BLaER1 (cell line): ENCODE measurements at regions not wholly inside any gene's neighbourhood (a gene's known extent, or its start where the extent isn't known, plus 50 kb on each side); places are given as distances from the start of the nearest gene placed in this dataset.

Experiments used
- H3K27ac ChIP-seq: shearing (Covaris generic); formaldehyde crosslinking; 2 replicates; pipeline ENCODE4 v1.8.1; 2022
- H3K27me3 ChIP-seq: shearing (Covaris generic); formaldehyde crosslinking; 2 replicates; pipeline ENCODE4 v1.8.1; 2022
- H3K36me3 ChIP-seq: shearing (Covaris generic); formaldehyde crosslinking; 2 replicates; pipeline ENCODE4 v1.8.1; 2022
- H3K4me1 ChIP-seq: shearing (Covaris generic); formaldehyde crosslinking; 2 replicates; pipeline ENCODE4 v1.8.1; 2022
- H3K4me2 ChIP-seq: shearing (Covaris generic); formaldehyde crosslinking; 2 replicates; pipeline ENCODE4 v1.8.1; 2022
- H3K4me3 ChIP-seq: shearing (Covaris generic); formaldehyde crosslinking; 2 replicates; pipeline ENCODE4 v1.8.1; 2022
- H3K9ac ChIP-seq: shearing (Covaris generic); formaldehyde crosslinking; 2 replicates; pipeline ENCODE4 v1.8.1; 2022
- H3K9me3 ChIP-seq: shearing (Covaris generic); formaldehyde crosslinking; 2 replicates; pipeline ENCODE4 v1.8.1; 2022
- H4K20me1 ChIP-seq: shearing (Covaris generic); formaldehyde crosslinking; 2 replicates; pipeline ENCODE4 v1.8.1; 2022
- Cebpa-rat ChIP-seq: shearing (Covaris generic); IDR thresholded peaks from 2 replicates; pipeline ENCODE4 v1.8.1; 2022

GRCh38 chr3:186487819-186488218, 56.4 kb downstream of the CRYGS start:
- H3K9me3 ChIP-seq, result no peaks in the 10 kb centered on the region
- no peak for TF ChIP-seq Cebpa-rat
- no peaks in the 10 kb centered on the region for H4K20me1 ChIP-seq
- H3K36me3 ChIP-seq, result no peaks in the 10 kb centered on the region
- no peak overlapping the region for H3K9ac ChIP-seq
- no peaks in the 10 kb centered on the region for H3K27me3 ChIP-seq
- no peaks in the 10 kb centered on the region for H3K4me1 ChIP-seq
- no peak overlapping the region for H3K27ac ChIP-seq
- no peak overlapping the region for H3K4me3 ChIP-seq
- H3K4me2 ChIP-seq, result no peak overlapping the region

GRCh38 chr3:186487037-186487436, 57.1 kb downstream of the CRYGS start:
- no peaks in the 10 kb centered on the region for H3K9me3 ChIP-seq
- H3K27me3 ChIP-seq, result no peaks in the 10 kb centered on the region

GRCh38 chr3:186483611-186484340, 60.4 kb downstream of the CRYGS start:
- no peak overlapping the region for H3K4me2 ChIP-seq
- H4K20me1 ChIP-seq, result no peaks in the 10 kb centered on the region
- H3K27ac ChIP-seq, result no peak overlapping the region
- H3K9ac ChIP-seq, result no peak overlapping the region
- no peaks in the 10 kb centered on the region for H3K36me3 ChIP-seq
- no peaks in the 10 kb centered on the region for H3K9me3 ChIP-seq
- no peaks in the 10 kb centered on the region for H3K27me3 ChIP-seq
- no peak for TF ChIP-seq Cebpa-rat
- peaks cover 15% of the 10 kb centered on the region for H3K4me1 ChIP-seq
- no peak overlapping the region for H3K4me3 ChIP-seq

More at GRCh38 chr3:186487037-186487436, 57.1 kb downstream of the CRYGS start:
- Histone ChIP-seq H3K4me3 (no peak overlapping the region), H3K4me1 (peaks cover under 1% of the 10 kb centered on the region; the same call in 1 of the 2 replicates), H3K36me3 (no peaks in the 10 kb centered on the region), H3K9ac (no peak overlapping the region), H3K4me2 (no peak overlapping the region), H3K27ac (no peak overlapping the region), H4K20me1 (no peaks in the 10 kb centered on the region)
- no peak for TF ChIP-seq Cebpa-rat

- no peak for TF ChIP-seq Cebpa-rat
- Histone ChIP-seq H3K9me3 (no peaks in the 10 kb centered on the region), H3K27ac (no peak overlapping the region), H3K4me2 (peak overlapping the region; percentile 61), H3K36me3 (no peaks in the 10 kb centered on the region), H4K20me1 (no peaks in the 10 kb centered on the region), H3K4me3 (no peak overlapping the region), H3K27me3 (no peaks in the 10 kb centered on the region), H3K9ac (no peak overlapping the region), H3K4me1 (peaks cover 15% of the 10 kb centered on the region)
Observed at GRCh38 chr3:186481526-186481925, 62.7 kb downstream of the CRYGS start.

GRCh38 chr3:186477876-186478275, 66.3 kb downstream of the CRYGS start:
- H3K4me3 ChIP-seq, result no peak overlapping the region
- H4K20me1 ChIP-seq, result no peaks in the 10 kb centered on the region
- no peak overlapping the region for H3K27ac ChIP-seq
- no peaks in the 10 kb centered on the region for H3K36me3 ChIP-seq
- H3K9me3 ChIP-seq, result no peaks in the 10 kb centered on the region
- H3K9ac ChIP-seq, result no peak overlapping the region
- peaks cover 21% of the 10 kb centered on the region for H3K4me1 ChIP-seq
- H3K27me3 ChIP-seq, result no peaks in the 10 kb centered on the region
- no peak for TF ChIP-seq Cebpa-rat
- no peak overlapping the region for H3K4me2 ChIP-seq

- Histone ChIP-seq H3K27ac (no peak overlapping the region), H3K9me3 (no peaks in the 10 kb centered on the region), H3K27me3 (no peaks in the 10 kb centered on the region), H3K4me3 (no peak overlapping the region), H3K9ac (no peak overlapping the region), H3K4me2 (no peak overlapping the region), H3K4me1 (peaks cover 20% of the 10 kb centered on the region), H3K36me3 (no peaks in the 10 kb centered on the region), H4K20me1 (no peaks in the 10 kb centered on the region)
- TF ChIP-seq Cebpa-rat, result no peak
Observed at GRCh38 chr3:186477033-186477432, 67.1 kb downstream of the CRYGS start.

- Histone ChIP-seq H3K9me3 (no peaks in the 10 kb centered on the region), H4K20me1 (no peaks in the 10 kb centered on the region), H3K27ac (no peak overlapping the region), H3K4me2 (no peak overlapping the region), H3K9ac (no peak overlapping the region), H3K4me1 (peaks cover 15% of the 10 kb centered on the region), H3K4me3 (no peak overlapping the region), H3K36me3 (no peaks in the 10 kb centered on the region), H3K27me3 (no peaks in the 10 kb centered on the region)
- TF ChIP-seq Cebpa-rat, result no peak
Observed at GRCh38 chr3:186476541-186476940, 67.6 kb downstream of the CRYGS start.

- Histone ChIP-seq H4K20me1 (no peaks in the 10 kb centered on the region), H3K27me3 (no peaks in the 10 kb centered on the region), H3K36me3 (no peaks in the 10 kb centered on the region), H3K27ac (no peak overlapping the region), H3K9me3 (no peaks in the 10 kb centered on the region), H3K4me3 (no peak overlapping the region), H3K4me1 (peaks cover 10% of the 10 kb centered on the region), H3K9ac (no peak overlapping the region), H3K4me2 (no peak overlapping the region)
- no peak for TF ChIP-seq Cebpa-rat
Observed at GRCh38 chr3:186476044-186476468, 68.1 kb downstream of the CRYGS start.

GRCh38 chr3:186473166-186473565, 71.0 kb downstream of the CRYGS start:
- no peak for TF ChIP-seq Cebpa-rat
- Histone ChIP-seq H3K4me1 (peaks cover 22% of the 10 kb centered on the region), H4K20me1 (no peaks in the 10 kb centered on the region), H3K9me3 (no peaks in the 10 kb centered on the region), H3K4me2 (0 out of 2 replicates have a peak overlapping the region, but pooled peaks have one; percentile 7), H3K4me3 (no peak overlapping the region), H3K27ac (no peak overlapping the region), H3K9ac (no peak overlapping the region), H3K36me3 (no peaks in the 10 kb centered on the region), H3K27me3 (no peaks in the 10 kb centered on the region)

GRCh38 chr3:186472456-186473008, 71.6 kb downstream of the CRYGS start:
- Histone ChIP-seq H4K20me1 (no peaks in the 10 kb centered on the region), H3K27ac (no peak overlapping the region), H3K9ac (no peak overlapping the region), H3K36me3 (no peaks in the 10 kb centered on the region), H3K4me3 (no peak overlapping the region), H3K9me3 (no peaks in the 10 kb centered on the region), H3K27me3 (no peaks in the 10 kb centered on the region), H3K4me2 (no peak overlapping the region), H3K4me1 (peaks cover 22% of the 10 kb centered on the region)
- TF ChIP-seq Cebpa-rat, result no peak
